Sigmoid colon (tissue), 3 donors: ENCODE measurements at regions not wholly inside any gene's neighbourhood (a gene's known extent, or its start where the extent isn't known, plus 50 kb on each side); places are given as distances from the start of the nearest gene placed in this dataset.

Source experiments
- CTCF ChIP-seq, 4 experiments: fragments of 450-650 bp in 3 of 4; fragments of 200-600 bp in 1 of 4; IDR thresholded peaks; one replicate each; pipeline ENCODE4 v1.5.1; 2016 to 2019; ENCODE audit warnings: antibody characterized with exemption in 4 of 4, mild to moderate bottlenecking in 3 of 4, moderate library complexity in 2 of 4
- POLR2A ChIP-seq, 2 donors: fragments of 450-650 bp; IDR thresholded peaks; one replicate each; pipeline ENCODE4 v1.6.1; 2016; ENCODE audit warnings: antibody characterized with exemption in 2 of 2, mild to moderate bottlenecking in 2 of 2, moderate library complexity in 2 of 2

- TF ChIP-seq CTCF (IDR thresholded peaks at IDR 0.05) (no peak), POLR2A (IDR thresholded peaks at IDR 0.05) (no peak)
These were observed 100.9 kb upstream of the GSE1 start for GRCh38 chr16:85511938-85512807.
